GM19463 (cell line): ENCODE measurements at regions not wholly inside any gene's neighbourhood (a gene's known extent, or its start where the extent isn't known, plus 50 kb on each side); places are given as distances from the start of the nearest gene placed in this dataset.
"Not testable (repeated sequence)": the region's sequence is repeated elsewhere in the genome, so short reads cannot be mapped to it uniquely, and the experiment has no call there.

Experiments
- ATAC-seq: cut with Tn5 transposase; IDR thresholded peaks from one replicate; pipeline ENCODE4 v1.9.1; 2021; ENCODE audit warnings: mild to moderate bottlenecking, moderate library complexity; ENCODE audit not compliant: unreplicated experiment

DNA sequence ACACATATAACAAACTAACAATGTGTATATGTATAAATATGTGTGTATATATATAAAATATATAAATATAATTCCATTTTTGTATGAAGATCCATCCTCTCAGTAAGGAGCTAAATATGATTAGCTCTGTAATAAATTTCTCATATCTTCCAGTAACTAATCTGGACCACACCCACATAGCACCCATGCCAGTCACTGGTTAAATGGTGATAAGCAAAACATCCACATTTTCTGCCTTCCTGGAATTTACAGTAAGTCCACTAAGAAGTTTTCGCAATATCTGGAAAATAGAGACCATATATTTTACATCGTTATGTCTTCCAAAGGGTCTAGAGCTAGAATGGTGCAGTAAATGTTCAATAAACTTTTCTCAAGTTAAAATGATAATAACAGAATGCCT lies 151.5 kb upstream of the STMND1 start:
- no peak for ATAC-seq

DNA sequence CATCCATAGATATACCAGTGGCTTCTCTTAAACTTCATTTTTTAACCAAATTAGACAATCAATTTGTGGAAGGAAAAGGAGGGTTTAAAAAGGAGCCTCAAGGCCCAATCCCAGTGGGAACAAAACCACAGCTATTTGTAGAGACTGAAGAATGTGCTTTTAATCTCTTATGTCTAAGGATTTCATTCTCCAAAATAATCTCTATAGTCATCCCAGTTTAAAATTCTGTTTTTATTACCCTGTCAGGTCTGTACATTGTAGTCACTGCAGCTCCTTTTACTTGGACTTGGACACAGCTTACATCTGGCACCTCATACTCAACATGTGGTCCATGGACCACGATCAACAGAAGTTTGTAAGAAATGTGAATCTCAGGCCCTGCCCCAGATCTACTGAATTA lies 152.1 kb upstream of the STMND1 start:
- no peak for ATAC-seq

DNA sequence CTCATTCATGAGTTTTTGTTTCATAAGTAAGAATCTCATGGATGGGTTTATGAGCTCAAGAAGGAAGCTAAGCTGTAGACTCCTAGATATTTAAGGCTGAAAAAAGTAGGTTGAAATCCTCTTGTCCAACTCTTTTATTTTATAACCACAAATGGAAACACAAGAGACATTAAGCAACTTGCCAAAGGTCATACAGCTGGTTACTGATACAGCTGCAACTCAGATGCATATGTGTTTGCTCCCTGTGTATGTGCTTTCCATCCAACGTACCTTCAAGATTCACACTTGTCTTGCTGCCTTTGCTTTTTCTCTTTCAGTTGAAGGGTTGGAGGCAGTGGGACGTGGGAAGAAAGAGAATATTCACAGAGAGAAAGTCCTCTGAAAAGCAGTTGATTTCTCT lies 153.5 kb upstream of the STMND1 start:
- ATAC-seq, result no peak

DNA sequence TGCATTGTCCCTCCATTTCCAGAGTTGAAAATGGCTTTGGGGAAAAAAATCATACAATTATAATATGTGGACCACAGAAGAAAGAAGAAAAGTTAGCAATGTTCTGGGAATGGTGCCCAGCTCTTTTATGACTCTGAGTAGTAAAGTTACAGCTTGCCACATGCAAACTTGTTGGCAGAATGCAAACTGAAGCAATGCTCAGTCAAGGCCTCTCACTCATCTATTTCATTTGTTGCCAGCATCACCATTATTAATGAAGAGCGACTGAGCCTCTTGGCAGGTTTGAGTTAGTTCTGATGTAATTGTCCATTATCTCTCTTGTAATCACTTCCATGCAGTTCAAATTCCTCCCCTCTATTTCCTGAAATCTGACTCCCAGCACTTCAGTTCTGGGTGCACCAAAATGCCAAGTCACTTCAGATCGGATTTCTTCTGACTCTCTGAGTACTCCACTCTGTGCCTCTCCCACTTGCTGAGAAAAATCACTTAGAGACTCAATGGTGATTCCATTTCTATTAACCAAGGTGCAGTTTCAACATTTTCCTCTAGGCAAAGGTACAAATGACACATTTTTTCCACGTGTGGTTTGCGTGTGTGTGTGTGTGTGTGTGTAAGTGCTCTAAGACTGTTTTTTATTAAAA lies 154.4 kb upstream of the STMND1 start:
- no peak for ATAC-seq

DNA sequence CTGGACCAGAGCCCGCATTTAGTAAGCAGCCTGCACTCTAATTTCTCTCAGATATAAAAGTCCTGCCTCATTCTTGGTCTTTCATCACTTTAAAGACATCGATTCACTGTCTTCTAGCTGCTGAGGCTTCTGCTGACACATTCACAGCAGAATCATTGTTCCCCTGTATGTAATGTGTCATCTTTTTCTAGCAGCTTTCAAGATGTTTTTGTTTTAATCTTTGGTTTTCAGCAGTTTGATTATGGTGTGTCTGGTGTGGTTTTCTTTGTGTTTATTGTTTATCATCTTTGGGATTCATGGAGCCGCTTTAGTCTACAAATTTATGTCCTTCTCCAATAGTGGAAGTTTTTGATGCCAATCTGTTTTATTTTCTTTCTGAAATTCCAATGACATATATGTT lies 157.3 kb upstream of the STMND1 start:
- no peak for ATAC-seq

DNA sequence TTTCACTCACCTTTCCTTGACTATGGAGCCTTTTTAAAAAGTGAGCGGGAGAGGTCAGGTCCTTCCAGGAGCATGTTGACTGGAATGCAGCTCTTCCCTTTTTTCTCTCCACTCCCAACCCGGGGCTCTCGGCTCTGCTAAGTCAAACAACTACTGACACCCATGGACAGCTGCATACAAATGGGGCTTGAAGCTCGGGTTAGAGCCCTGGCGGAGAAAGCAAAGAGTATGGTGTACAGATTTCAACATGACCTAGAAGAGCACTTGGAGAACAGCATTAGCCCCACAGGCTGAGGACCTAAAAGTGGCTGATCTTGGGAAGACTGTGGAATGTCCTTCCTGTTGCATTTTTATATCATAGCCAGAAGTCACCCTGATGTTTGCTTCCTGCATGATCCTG lies 162.0 kb upstream of the STMND1 start:
- ATAC-seq, result no peak

DNA sequence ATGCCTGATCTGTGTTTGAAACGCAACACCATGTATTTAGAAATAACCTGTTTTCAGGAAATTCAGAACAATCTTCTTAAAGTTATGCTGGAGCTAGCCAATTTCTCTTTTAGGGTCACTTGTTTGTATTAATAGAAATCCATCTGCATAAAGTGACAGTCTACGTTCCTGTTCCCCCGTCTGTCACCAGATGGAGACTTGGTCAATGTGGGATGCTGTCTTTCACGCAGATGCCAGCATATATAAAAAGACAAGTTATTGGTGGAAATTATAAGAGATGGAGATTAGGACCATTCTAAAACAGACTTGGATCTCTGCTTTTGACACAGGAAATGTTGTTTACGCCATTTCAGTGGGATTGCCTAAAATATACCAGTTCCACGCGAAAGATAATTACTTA lies 162.5 kb upstream of the STMND1 start:
- ATAC-seq, result no peak

DNA sequence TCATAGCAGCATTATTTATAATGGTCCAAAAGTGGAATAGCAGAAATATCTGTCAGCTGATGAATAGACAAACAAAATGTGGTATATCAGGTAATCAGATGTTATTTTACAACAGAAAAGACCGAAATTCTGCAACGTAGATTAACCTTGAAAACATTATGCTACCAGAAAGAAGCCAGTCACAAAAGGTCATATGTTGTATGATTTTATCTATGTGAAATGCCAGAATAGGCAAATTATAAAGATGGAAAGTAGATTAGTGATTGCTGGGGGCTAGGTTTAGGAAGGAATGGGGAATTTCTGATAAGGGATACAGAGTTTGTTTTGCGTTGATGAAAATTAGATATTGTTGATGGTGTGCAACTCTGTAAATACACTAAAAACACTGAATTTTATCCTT lies 165.0 kb upstream of the STMND1 start:
- ATAC-seq, result no peak

DNA sequence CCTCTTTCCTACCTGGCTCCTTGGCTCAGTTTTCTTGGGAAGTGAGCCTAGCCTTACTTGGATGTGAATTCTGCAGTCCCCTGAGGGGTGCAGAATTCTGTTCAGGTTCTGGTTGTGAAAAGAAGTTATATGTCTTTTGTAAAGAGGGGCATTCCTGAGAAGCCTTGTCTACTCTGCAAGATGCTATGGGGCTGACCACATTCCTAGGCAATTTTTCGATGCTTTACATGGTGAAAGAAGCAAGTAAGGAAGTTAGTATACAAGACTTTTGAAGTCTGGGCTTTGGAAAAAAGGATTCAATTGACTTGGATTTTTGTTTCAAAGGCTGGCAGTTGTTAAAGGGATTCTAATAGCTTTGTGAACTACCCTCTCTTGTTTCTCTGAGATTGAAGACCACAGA lies 167.9 kb upstream of the STMND1 start:
- ATAC-seq, result no peak

DNA sequence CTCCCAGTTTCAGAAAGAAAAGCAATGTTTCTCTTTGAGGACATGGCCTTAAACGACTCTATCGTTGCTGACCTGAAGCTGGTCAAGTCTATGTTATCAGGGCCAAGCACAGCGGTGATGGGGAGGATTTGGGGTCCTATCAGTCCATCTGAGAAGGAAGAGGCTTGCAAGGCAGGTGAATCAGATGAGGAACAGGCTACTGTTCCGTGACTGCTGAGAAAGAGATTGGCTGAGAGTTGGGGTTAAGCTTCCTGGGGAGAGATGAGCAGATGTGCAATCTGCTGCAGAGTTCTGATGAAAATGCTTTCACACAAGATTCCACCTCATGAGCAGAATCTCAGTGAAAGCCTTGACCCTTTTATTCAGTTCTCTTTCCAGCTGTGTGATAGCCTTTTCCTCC lies 168.3 kb upstream of the STMND1 start:
- ATAC-seq, result no peak

DNA sequence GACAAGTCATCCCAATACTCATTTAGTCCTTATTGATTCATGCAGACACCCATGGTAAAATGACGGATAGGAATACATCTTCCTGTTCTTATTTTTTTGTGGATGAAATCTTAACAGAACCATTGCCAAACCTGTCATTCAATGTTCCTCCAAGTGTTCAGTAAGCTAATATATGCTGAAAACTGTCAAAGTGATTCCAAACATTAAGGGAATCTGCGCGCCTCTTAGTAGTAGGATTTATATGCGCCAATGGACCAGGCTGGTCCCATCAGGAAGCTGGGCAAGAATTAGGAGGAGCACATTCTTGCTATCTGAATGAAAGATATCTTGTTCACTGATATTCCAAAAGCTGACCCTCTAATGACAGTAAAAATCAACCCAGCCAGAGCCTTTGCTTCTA lies 168.9 kb upstream of the STMND1 start:
- no peak for ATAC-seq

DNA sequence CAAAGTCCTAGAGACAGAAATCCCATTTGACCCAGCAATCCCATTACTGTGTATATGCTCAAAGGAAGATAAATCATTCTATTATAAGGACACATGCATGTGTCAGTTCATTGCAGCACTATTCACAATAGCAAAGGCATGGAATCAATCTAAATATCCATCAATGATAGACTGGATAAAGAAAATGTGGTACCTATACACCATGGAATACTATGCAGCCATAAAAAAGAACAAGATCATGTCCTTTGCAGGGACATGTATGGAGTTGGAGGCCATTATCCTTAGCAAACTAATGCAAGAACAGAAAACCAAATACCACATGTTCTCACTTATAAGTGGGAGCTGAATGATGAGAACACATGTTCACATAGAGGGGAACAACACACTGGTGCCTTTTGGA lies 169.8 kb upstream of the ATXN1 start:
- ATAC-seq, result not testable (repeated sequence)

DNA sequence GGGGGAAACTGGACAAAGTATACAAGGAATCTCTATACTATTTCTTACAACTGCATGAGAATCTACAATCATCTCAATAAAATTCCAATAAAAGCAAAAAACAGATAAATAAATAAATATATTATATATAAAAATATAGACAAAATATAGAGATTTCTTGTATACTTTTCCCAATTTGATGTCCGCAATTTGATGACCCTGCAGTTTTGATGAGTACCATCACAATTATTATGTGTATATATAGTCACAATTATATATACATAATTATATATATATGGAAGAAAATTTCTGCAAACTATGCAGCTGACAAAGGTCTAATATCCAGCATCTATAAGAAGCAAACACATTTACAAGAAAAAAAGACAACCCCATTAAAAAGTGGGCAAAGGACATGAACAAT lies 169.2 kb upstream of the ATXN1 start:
- ATAC-seq, result no peak

DNA sequence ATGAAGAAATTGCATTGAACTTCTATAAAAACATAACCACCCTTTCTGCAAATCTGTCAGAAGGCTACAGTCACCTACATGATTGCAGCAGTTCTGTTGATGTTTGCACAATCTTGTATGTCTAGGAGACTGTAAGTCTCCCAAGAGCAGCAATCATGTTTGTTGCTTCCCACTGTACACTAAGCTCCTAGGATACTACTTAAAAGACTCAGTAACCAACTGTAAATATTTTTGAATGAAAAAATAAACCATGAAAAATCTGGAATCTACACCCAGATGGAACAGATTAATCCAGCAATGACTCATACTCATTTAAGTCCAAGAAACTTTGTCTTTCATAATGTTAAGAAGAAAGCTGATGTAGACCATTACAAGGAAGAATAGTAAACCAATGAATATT lies 168.5 kb upstream of the ATXN1 start:
- no peak for ATAC-seq

DNA sequence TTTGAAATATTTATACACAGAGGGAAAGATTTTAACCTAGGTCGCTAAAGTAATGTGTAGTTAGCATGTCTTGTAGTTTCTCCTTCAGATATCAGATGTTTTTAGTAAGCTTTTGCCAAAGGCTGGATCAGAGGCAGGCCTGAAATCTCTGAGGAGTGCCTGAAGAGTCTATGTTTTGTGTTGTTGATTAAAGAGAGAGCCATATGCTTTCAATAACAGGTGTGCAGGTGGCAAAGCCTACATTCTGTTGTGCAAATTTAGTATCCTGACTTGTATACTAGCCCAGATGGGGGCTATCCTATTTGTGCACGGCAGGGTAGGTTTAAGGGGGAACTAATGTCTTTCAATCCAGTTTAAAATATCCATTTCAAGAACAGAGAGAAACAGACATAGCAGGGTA lies 167.1 kb upstream of the ATXN1 start:
- no peak for ATAC-seq

DNA sequence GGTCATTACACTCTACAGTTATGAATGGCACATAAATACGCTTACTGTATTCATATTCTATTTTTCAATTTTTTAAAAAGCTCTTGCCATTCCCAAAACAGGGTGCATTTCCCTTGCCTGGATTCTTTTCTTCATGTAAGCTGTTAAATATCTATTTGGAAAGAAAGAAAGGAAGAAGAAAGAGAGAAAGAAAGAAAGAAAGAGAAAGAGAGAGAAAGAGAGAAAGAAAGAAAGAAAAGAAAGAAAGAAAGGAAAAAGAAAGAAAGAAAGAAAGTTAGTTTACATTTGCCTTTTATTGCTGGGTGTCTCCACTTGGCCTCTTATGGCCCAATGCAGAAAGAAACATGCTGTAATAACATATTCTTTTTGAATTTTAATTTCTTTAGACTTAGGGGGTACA lies 165.9 kb upstream of the ATXN1 start:
- ATAC-seq, result no peak

DNA sequence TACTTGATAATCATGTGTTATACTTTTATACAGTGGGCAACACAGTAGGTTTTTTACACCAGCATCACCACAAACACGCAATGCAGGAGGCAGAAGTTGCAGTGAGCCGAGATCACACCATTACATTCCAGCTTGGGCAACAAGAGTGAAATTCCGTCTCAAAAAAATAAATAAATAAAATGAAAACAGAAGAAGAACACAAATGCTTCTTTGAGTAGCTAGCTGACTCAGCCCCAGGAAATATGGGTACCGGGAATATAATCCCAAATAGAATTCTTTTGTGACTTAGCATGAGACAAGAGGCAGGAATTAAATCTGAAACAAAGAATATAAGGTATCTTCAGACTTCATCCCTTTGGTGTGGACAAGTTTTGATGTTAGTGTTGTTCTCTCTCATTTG lies 164.2 kb upstream of the ATXN1 start:
- ATAC-seq, result no peak

DNA sequence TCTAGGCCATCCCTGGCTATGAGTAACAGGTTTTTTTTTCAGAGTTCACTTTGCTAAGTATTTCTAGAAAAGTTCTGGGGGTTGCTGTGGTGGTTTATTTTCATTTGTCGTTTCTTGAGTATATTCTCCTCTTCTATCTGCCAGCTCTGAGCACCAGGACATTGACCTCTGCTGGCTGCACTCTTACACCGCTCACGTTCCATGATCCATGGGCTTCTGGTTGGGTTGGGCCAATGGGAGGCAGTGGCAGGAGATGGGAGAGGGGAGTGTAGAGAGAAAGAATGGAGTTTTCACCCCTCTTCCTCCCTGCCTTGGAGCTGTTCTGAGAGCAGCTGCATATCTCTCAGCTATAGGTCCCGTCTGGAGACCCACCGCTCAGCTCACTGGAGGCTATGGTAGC lies 161.0 kb upstream of the ATXN1 start:
- ATAC-seq, result no peak

DNA sequence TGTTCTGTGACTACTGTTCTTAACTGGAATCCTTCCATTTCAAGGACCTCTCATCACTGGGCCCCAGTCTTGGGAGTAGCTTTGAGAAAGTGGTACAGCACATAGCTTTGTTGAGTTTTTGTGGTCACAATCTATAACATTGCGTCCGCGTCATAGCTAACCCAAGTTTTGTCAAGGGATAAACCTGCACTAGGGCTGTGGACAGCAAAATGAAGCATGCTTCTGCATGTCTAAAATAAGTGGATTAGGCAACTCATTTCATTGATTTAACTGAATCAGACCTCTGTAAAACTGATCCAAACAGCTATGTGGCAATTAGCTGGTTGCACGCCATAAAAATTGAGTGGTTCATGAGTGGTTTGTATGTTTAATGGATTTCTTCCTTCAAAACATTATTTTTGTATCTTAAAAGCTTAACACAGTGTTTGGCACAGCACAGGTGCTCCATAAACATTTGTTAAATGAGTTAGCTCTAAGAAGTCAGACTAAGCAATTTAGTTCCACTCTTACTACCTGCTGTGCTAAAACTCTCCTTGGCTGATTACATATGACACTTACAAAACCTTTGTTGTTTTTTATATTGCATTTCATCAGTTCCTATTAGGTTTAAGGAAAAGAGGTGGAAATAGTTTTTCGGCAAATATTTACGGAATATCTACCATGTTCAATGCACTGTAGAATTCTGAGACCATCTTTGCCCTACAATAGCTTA lies 160.3 kb upstream of the ATXN1 start:
- ATAC-seq, result no peak

DNA sequence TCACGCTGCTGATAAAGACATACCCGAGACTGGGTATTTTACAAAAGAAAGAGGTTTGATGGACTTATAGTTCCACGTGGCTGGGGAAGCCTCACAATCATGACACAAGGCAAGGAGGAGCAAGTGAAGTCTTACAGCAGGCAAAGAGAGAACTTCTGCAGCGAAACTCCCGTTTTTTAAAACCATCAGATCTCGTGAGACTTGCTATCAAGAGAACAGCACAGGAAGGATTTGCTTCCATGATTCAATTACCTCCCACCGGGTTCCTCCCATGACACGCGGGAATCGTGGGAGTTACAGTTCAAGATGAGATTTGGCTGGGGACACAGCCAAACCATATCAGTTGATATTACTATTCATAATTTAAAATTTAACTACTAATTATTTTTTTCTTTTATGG lies 157.3 kb upstream of the ATXN1 start:
- no peak for ATAC-seq

DNA sequence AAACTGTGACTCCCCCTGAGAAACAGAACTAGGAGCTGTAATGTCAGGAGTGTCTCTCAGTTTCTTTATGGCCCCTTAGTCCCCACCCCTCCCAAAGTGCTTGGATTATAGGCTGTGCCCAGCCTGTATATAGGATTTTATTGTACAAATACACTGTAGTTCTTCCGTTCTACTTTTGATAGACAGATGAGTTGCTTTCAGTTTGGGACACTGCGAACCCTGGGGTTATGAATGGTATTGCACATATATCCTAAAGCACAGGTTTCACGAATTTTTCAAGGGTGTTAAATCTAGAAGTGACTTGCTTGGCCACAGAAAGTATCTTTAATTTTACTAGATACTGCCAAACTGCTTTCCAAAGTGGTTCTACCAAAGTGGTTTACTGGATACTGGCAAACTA lies 152.9 kb upstream of the ATXN1 start:
- no peak for ATAC-seq

DNA sequence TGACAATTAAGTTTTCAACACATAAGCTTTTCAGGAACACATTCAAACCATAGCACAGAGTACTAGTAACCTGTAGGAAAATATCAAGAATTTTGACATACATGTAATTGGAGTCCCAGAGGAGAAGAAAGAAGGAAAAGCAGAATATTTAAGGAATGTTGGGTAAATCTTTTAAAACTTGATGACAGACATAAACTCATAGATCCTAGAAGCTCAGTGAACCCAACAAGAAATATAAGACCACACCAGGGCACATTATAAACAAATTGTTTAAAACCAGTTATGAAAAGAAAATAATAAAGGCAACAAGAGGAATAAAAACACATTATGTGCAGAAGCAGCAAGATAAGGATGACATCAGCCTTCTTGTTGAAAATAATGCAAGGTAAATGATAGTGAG lies 151.5 kb upstream of the ATXN1 start:
- no peak for ATAC-seq

DNA sequence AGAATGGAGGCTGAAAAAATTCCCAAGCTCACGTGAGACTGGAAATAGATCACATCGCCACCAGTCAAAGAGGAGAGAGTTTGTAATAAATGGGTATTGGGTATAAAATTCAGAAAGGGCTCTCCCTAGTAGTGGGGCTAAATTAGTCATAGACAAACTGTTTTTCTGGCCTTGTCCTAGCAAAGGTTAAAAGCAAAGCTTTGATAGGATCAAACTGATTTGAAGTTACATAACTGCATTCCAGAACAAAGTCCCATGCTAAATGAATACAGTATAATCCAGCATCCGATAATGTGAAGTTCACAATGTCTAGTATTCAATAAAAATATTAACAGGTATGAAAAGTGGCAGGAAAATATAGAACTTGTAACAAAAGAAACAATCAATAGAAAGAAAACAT lies 149.8 kb upstream of the ATXN1 start:
- no peak for ATAC-seq
